Lower lobe of right lung (tissue), 2 donors: ENCODE measurements at regions not wholly inside any gene's neighbourhood (a gene's known extent, or its start where the extent isn't known, plus 50 kb on each side); places are given as distances from the start of the nearest gene placed in this dataset.

Experiments used
- ATAC-seq, 2 donors: fragments of 200-7000 bp; cut with Tn5 transposase; one replicate each; pipeline ENCODE4 v1.9.1; 2020 to 2022; ENCODE audit warnings: mild to moderate bottlenecking in 2 of 2, moderate library complexity in 2 of 2
- DNase-seq: peaks from one replicate; pipeline ENCODE4 v3.0.0-alpha.2; 2020
- H3K27ac ChIP-seq: fragments of 200-600 bp; one replicate; pipeline ENCODE4 v1.8.0; 2022
- H3K27me3 ChIP-seq: fragments of 200-600 bp; one replicate; pipeline ENCODE4 v1.8.0; 2022; ENCODE audit warnings: low read depth
- H3K36me3 ChIP-seq: fragments of 200-600 bp; one replicate; pipeline ENCODE4 v1.8.0; 2022; ENCODE audit warnings: mild to moderate bottlenecking
- H3K4me1 ChIP-seq: fragments of 200-600 bp; one replicate; pipeline ENCODE4 v1.8.0; 2022
- H3K4me3 ChIP-seq: fragments of 200-600 bp; one replicate; pipeline ENCODE4 v1.8.0; 2022; ENCODE audit warnings: mild to moderate bottlenecking
- H3K9me3 ChIP-seq: fragments of 200-600 bp; one replicate; pipeline ENCODE4 v1.8.0; 2022
- CTCF ChIP-seq: fragments of 200-600 bp; IDR thresholded peaks from one replicate; pipeline ENCODE4 v1.8.0; 2022; ENCODE audit warnings: antibody characterized with exemption, mild to moderate bottlenecking
- intact Hi-C: fragments of 100-400 bp; cut with DNase I; formaldehyde crosslinking; loops from one replicate; pipeline ENCODE4 v1.11.0; 2022
- donor health status: DM: no; HTN: yes; CAD: no; lungs with severe emphysema.

GRCh38 chr5:3342271-3343100 lies 253.1 kb upstream of the IRX1 start:
- Histone ChIP-seq H3K9me3 (no peaks in the 10 kb centered on the region), H3K36me3 (no peaks in the 10 kb centered on the region), H3K4me1 (no peaks in the 10 kb centered on the region), H3K4me3 (no peak overlapping the region), H3K27me3 (no peaks in the 10 kb centered on the region), H3K27ac (no peak overlapping the region)
- intact Hi-C loops: no loop called here
- no peak for TF ChIP-seq CTCF
- DNase-seq (no peak), ATAC-seq (no peak)

GRCh38 chr5:3341446-3342240 lies 254.0 kb upstream of the IRX1 start:
- Histone ChIP-seq H3K36me3 (no peaks in the 10 kb centered on the region), H3K27ac (no peak overlapping the region), H3K4me3 (no peak overlapping the region), H3K9me3 (no peaks in the 10 kb centered on the region), H3K27me3 (no peaks in the 10 kb centered on the region), H3K4me1 (no peaks in the 10 kb centered on the region)
- ATAC-seq: no peak
- no peak for DNase-seq
- intact Hi-C loops: no loop called here
- TF ChIP-seq CTCF: no peak

- ATAC-seq (no peak), DNase-seq (no peak)
- H3K36me3 ChIP-seq: no peaks in the 10 kb centered on the region
- intact Hi-C loops: no loop called here
- no peaks in the 10 kb centered on the region for H3K9me3 ChIP-seq
- H3K27me3 ChIP-seq: no peaks in the 10 kb centered on the region
- no peak overlapping the region for H3K27ac ChIP-seq
- H3K4me3 ChIP-seq: no peak overlapping the region
- TF ChIP-seq CTCF: no peak
- H3K4me1 ChIP-seq: no peaks in the 10 kb centered on the region
Observed at GRCh38 chr5:3340471-3340870, 255.2 kb upstream of the IRX1 start.

GRCh38 chr5:3339798-3340115 lies 255.9 kb upstream of the IRX1 start:
- Histone ChIP-seq H3K27ac (no peak overlapping the region), H3K36me3 (no peaks in the 10 kb centered on the region), H3K9me3 (no peaks in the 10 kb centered on the region), H3K4me3 (no peak overlapping the region), H3K4me1 (no peaks in the 10 kb centered on the region), H3K27me3 (no peaks in the 10 kb centered on the region)
- no peak for TF ChIP-seq CTCF
- ATAC-seq (no peak), DNase-seq (no peak)
- intact Hi-C loops: no loop called here

GRCh38 chr5:3339092-3339797 lies 256.4 kb upstream of the IRX1 start:
- no peaks in the 10 kb centered on the region for H3K9me3 ChIP-seq
- intact Hi-C loops: no loop called here
- TF ChIP-seq CTCF: no peak
- H3K27ac ChIP-seq: no peak overlapping the region
- H3K4me3 ChIP-seq: no peak overlapping the region
- H3K36me3 ChIP-seq: no peaks in the 10 kb centered on the region
- H3K4me1 ChIP-seq: no peaks in the 10 kb centered on the region
- ATAC-seq: no peak
- H3K27me3 ChIP-seq: no peaks in the 10 kb centered on the region
- no peak for DNase-seq
